ENCODE measurements at regions not wholly inside any gene's neighbourhood (a gene's known extent, or its start where the extent isn't known, plus 50 kb on each side); places are given as distances from the start of the nearest gene placed in this dataset.

DNA sequence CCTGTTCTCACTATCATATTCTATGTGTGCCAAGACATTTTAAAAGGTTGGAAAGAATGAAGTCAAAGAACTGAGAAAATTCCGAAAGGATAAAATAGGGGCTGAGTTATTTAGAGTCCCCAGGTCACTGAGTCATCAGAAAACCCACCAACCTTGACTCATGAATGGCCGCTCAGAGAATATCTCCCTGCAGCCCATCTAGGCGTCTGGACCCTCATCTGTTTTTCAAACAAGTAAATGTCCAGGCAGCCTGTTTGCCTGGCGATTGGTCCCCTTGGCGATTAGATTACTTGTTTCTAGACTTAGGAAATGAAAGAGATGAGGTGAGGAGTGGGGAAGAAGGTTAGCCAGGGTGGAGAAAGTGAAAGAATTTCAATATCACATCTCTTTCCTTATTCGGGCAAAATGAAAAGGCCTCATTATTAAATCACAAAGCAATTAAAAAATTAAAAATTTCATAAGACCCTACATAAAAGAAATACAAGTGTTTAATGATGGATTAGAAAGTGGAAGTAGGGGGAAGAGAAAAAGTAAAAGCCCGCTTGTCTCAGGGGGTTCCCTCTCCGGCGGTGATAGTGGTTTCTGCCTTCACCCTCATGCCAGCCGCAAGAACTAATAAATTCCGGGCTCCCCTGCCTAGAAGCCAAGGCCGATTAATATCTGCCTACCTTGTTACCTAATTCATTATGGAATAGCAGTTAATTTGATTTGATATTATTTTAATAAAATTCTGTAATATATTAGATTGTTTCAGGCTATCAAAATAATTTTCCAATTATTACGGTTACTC, 415.9 kb downstream of the BCL11B start:
- no peak for TF ChIP-seq POLR2A (IDR thresholded peaks at IDR 0.05; ENCODE audit: low read depth)
- TF ChIP-seq CTCF (IDR thresholded peaks at IDR 0.05) = no peak
- TF ChIP-seq POLR2AphosphoS5 (IDR thresholded peaks at IDR 0.05) = no peak
